Neuronal stem cell (in vitro differentiated cells): ENCODE measurements at regions not wholly inside any gene's neighbourhood (a gene's known extent, or its start where the extent isn't known, plus 50 kb on each side); places are given as distances from the start of the nearest gene placed in this dataset.
A peak's percentile ranks its signal among the peaks of the same experiment; 100 is the strongest.

Experiments used
- DNase-seq: peaks from one replicate; pipeline ENCODE4 v3.0.0-alpha.2; 2013; ENCODE audit warnings: low spot score
- H2AFZ ChIP-seq: one replicate; pipeline ENCODE4 v1.6.1; 2013; ENCODE audit warnings: mild to moderate bottlenecking, low read length, inconsistent platforms
- H2AK5ac ChIP-seq: 2 replicates; pipeline ENCODE4 v1.6.1; 2013; ENCODE audit warnings: low read depth, mild to moderate bottlenecking, inconsistent platforms, low read length, moderate library complexity, mixed read lengths
- H2BK120ac ChIP-seq: 2 replicates; pipeline ENCODE4 v1.6.1; 2013; ENCODE audit warnings: low read depth, mild to moderate bottlenecking, inconsistent platforms, low read length, moderate library complexity, mixed read lengths
- H2BK12ac ChIP-seq: one replicate; pipeline ENCODE4 v1.6.1; 2013; ENCODE audit warnings: low read length, inconsistent platforms
- H2BK15ac ChIP-seq: 2 replicates; pipeline ENCODE4 v1.6.1; 2013; ENCODE audit warnings: mild to moderate bottlenecking, low read length, inconsistent platforms, mixed read lengths
- H2BK5ac ChIP-seq: one replicate; pipeline ENCODE4 v1.6.1; 2013; ENCODE audit warnings: inconsistent platforms, mild to moderate bottlenecking, low read length, moderate library complexity
- H3K14ac ChIP-seq: one replicate; pipeline ENCODE4 v1.6.1; 2013; ENCODE audit warnings: low read length, inconsistent platforms
- H3K18ac ChIP-seq: 2 replicates; pipeline ENCODE4 v1.6.1; 2013; ENCODE audit warnings: low read length, inconsistent platforms
- H3K23ac ChIP-seq: 2 replicates; pipeline ENCODE4 v1.6.1; 2013; ENCODE audit warnings: low read depth, mild to moderate bottlenecking, mixed read lengths, low read length, inconsistent platforms; ENCODE audit not compliant: poor library complexity
- H3K27ac ChIP-seq: replicated peaks from 3 replicates; pipeline ENCODE4 v1.5.1; 2013; ENCODE audit warnings: low read length, inconsistent platforms
- H3K27me3 ChIP-seq, 3 experiments: 2 replicates each; pipeline ENCODE4 v1.6.1; 2013; ENCODE audit warnings: low read length in 3 of 3, mild to moderate bottlenecking in 2 of 3, inconsistent platforms in 1 of 3, low read depth in 1 of 3, mixed read lengths in 1 of 3, moderate library complexity in 1 of 3; ENCODE audit not compliant: control insufficient read depth in 3 of 3, insufficient read depth in 3 of 3
- H3K36me3 ChIP-seq, 2 donors: replicated peaks in 1 of 2; 2 replicates each; pipeline ENCODE4 v1.6.1; 2013; ENCODE audit warnings: low read length in 2 of 2; ENCODE audit not compliant: control insufficient read depth in 2 of 2, insufficient read depth in 2 of 2
- H3K4ac ChIP-seq: 2 replicates; pipeline ENCODE4 v1.6.1; 2013; ENCODE audit warnings: inconsistent platforms, mild to moderate bottlenecking, low read length, moderate library complexity
- H3K4me1 ChIP-seq, 2 donors: 1 replicate in 1 of 2; 2 replicates in 1 of 2; pipeline ENCODE4 v1.6.1; 2013; ENCODE audit warnings: low read length in 2 of 2, low read depth in 1 of 2; ENCODE audit not compliant: control insufficient read depth in 2 of 2, insufficient read depth in 1 of 2
- H3K4me2 ChIP-seq: one replicate; pipeline ENCODE4 v1.6.1; 2013; ENCODE audit warnings: mild to moderate bottlenecking, low read length, inconsistent platforms; ENCODE audit not compliant: insufficient read depth, poor library complexity, severe bottlenecking
- H3K4me3 ChIP-seq, 2 donors: 2 replicates each; pipeline ENCODE4 v1.5.1; 2013; ENCODE audit warnings: low read length in 2 of 2, mild to moderate bottlenecking in 2 of 2, inconsistent platforms in 1 of 2, moderate library complexity in 1 of 2
- H3K79me1 ChIP-seq: one replicate; pipeline ENCODE4 v1.6.1; 2013; ENCODE audit warnings: low read depth, mild to moderate bottlenecking, inconsistent platforms, low read length, moderate library complexity
- H3K9ac ChIP-seq: one replicate; pipeline ENCODE4 v1.6.1; 2013; ENCODE audit warnings: mild to moderate bottlenecking, low read depth, low read length, inconsistent platforms; ENCODE audit not compliant: poor library complexity
- H3K9me3 ChIP-seq, 2 donors: replicated peaks in 1 of 2; 2 replicates each; pipeline versions ENCODE3 to v1.6.1; 2013; ENCODE audit warnings: low read length in 2 of 2, mild to moderate bottlenecking in 2 of 2, inconsistent platforms in 1 of 2, low read depth in 1 of 2, mixed read lengths in 1 of 2, moderate library complexity in 1 of 2; ENCODE audit not compliant: control insufficient read depth in 2 of 2, insufficient read depth in 1 of 2
- H4K8ac ChIP-seq: one replicate; pipeline ENCODE4 v1.6.1; 2013; ENCODE audit warnings: low read depth, mild to moderate bottlenecking, inconsistent platforms, low read length, moderate library complexity
- H4K91ac ChIP-seq: one replicate; pipeline ENCODE4 v1.6.1; 2013; ENCODE audit warnings: low read length, low read depth, mild to moderate bottlenecking, inconsistent platforms; ENCODE audit not compliant: poor library complexity
- WGBS, 2 donors: extraction: QIAGEN DNeasy Blood & Tissue Kit; methylation state at CpG; one replicate each; pipeline ENCODE4 v1.1.7; 2013; ENCODE audit warnings: missing lambda C conversion rate in 2 of 2, mixed read lengths in 1 of 2; ENCODE audit not compliant: insufficient read length in 2 of 2, insufficient replicate concordance in 1 of 2; ENCODE audit errors: extremely low coverage in 2 of 2; 5-methylcytosine and 5-hydroxymethylcytosine counted together

- no peak overlapping the region for H2AK5ac ChIP-seq
- WGBS, 2 donors = no CpG with 5 or more reads among the region's 2 CpGs
- no peak overlapping the region for H4K8ac ChIP-seq
- H2AFZ ChIP-seq = peak overlapping the region; percentile 44
- H3K18ac ChIP-seq = no peak overlapping the region
- H3K79me1 ChIP-seq = no peaks in the 10 kb centered on the region
- H2BK15ac ChIP-seq = no peak overlapping the region
- no peaks in the 10 kb centered on the region for H3K4me1 ChIP-seq
- no peak overlapping the region for H3K4ac ChIP-seq
- no peaks in the 10 kb centered on the region for H3K27me3 ChIP-seq
- H3K36me3 ChIP-seq = no peaks in the 10 kb centered on the region
- no peak overlapping the region for H2BK120ac ChIP-seq
- H3K9me3 ChIP-seq = no peaks in the 10 kb centered on the region
- H3K4me3 ChIP-seq = no peak overlapping the region
- no peak overlapping the region for H3K4me2 ChIP-seq
- H2BK5ac ChIP-seq = no peak overlapping the region
- H4K91ac ChIP-seq = no peak overlapping the region
- DNase-seq = no peak
- H3K9ac ChIP-seq = no peak overlapping the region
- no peak overlapping the region for H3K23ac ChIP-seq
- no peak overlapping the region for H2BK12ac ChIP-seq
- H3K14ac ChIP-seq = no peak overlapping the region
- H3K27ac ChIP-seq = no peak overlapping the region
These were observed 209.7 kb upstream of the PARD3B start for GRCh38 chr2:204335451-204336058.

DNA sequence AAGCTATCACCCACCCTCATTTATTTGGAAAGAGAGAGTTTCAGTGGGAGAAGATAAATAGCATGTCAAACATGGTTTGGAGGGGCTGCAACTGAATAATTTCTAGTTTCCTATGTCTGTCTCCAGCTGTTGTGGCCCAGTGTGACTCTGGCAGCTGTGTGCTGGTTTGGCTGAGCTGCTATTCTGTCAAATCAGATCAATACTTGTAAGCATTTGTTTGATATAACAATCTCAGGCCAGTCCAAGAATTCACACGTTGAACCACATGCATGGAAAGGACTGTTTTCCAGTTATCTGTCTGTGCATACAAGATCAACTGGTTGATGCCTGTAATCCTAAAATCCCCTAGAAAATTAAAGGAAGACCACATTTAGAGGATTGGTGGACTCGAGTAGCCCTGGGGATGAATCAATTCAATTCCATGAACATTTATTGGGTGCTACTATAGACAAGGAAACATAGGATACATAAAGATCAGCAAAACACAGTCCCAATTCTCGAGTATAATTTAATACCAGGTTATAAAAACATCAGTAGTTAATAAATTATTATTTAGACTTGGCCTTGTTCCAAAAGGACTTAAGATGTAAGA lies 209.0 kb upstream of the PARD3B start:
- H3K4me3 ChIP-seq = no peak overlapping the region
- no peak overlapping the region for H2BK15ac ChIP-seq
- no peaks in the 10 kb centered on the region for H3K36me3 ChIP-seq
- H3K4me1 ChIP-seq = no peaks in the 10 kb centered on the region
- no peak overlapping the region for H3K4me2 ChIP-seq
- DNase-seq = no peak
- H3K27ac ChIP-seq = no peak overlapping the region
- H4K91ac ChIP-seq = no peak overlapping the region
- no peak overlapping the region for H2BK5ac ChIP-seq
- no peak overlapping the region for H3K9ac ChIP-seq
- H3K79me1 ChIP-seq = no peaks in the 10 kb centered on the region
- H4K8ac ChIP-seq = no peak overlapping the region
- H2BK12ac ChIP-seq = no peak overlapping the region
- no peak overlapping the region for H2AK5ac ChIP-seq
- no peak overlapping the region for H3K4ac ChIP-seq
- H3K27me3 ChIP-seq = no peaks in the 10 kb centered on the region
- no peak overlapping the region for H2AFZ ChIP-seq
- H3K18ac ChIP-seq = no peak overlapping the region
- H3K23ac ChIP-seq = no peak overlapping the region
- no peak overlapping the region for H3K14ac ChIP-seq
- no peak overlapping the region for H2BK120ac ChIP-seq
- no CpG with 5 or more reads among the region's 3 CpGs for WGBS, 2 donors
- H3K9me3 ChIP-seq = no peaks in the 10 kb centered on the region

DNA sequence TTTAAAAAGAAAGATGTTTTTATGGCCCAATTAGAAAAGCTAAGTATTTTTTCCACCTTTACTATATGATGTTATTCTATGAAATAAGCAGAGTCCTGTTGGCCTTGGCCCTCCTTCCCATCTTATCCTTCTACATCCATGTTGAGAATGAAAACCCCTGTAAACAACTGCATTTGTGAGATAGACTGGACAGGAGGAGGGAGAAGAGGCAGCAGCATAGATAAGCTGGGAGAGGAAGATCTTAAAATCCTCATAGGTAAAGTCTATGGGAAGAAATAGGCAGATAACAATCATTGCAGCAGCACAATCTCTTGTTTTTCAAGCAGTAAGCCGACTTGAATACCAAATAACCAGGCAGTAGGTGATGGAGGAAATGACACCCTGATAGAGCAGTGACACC lies 207.6 kb upstream of the PARD3B start:
- H4K91ac ChIP-seq = no peak overlapping the region
- H2BK5ac ChIP-seq = no peak overlapping the region
- no peak overlapping the region for H2AFZ ChIP-seq
- H2BK120ac ChIP-seq = no peak overlapping the region
- no peak overlapping the region for H2BK12ac ChIP-seq
- no peak overlapping the region for H3K14ac ChIP-seq
- H3K27me3 ChIP-seq = no peaks in the 10 kb centered on the region
- no peaks in the 10 kb centered on the region for H3K9me3 ChIP-seq
- no peak overlapping the region for H3K23ac ChIP-seq
- no peak overlapping the region for H3K4me3 ChIP-seq
- H4K8ac ChIP-seq = no peak overlapping the region
- no peaks in the 10 kb centered on the region for H3K36me3 ChIP-seq
- no peaks in the 10 kb centered on the region for H3K4me1 ChIP-seq
- H3K4ac ChIP-seq = no peak overlapping the region
- H2BK15ac ChIP-seq = no peak overlapping the region
- no peak overlapping the region for H2AK5ac ChIP-seq
- no CpG with 5 or more reads among the region's 1 CpG for WGBS, 2 donors
- H3K9ac ChIP-seq = no peak overlapping the region
- no peak overlapping the region for H3K18ac ChIP-seq
- no peaks in the 10 kb centered on the region for H3K79me1 ChIP-seq
- H3K4me2 ChIP-seq = no peak overlapping the region
- H3K27ac ChIP-seq = no peak overlapping the region
- DNase-seq = no peak

DNA sequence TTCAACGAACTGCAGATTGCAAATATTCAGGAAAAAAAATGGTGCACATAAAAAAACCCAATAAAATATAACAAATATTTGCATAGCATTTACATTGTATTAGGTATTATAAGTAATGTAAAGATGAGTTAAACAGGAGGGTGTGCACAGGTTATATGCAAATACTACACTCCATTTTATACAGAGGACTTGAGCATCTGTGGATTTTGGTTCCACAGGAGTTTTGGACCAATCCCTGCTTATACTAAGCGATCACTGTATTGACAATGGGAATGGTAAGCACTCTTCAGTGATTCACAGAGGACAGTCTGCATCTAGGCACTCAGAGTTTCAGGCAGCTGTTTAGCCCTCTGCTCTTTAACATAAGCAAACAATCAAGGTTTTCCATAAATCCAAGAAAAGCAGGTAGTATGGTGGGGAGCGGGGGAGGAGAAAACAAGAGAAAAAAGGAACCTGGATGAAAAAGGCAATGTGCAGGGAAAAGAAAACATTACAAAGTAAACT lies 206.0 kb upstream of the PARD3B start:
- Histone ChIP-seq H3K4me3 (no peak overlapping the region), H3K4me1 (no peaks in the 10 kb centered on the region), H2BK15ac (no peak overlapping the region), H3K27me3 (no peaks in the 10 kb centered on the region), H3K79me1 (no peaks in the 10 kb centered on the region), H3K36me3 (no peaks in the 10 kb centered on the region), H4K91ac (no peak overlapping the region), H4K8ac (no peak overlapping the region), H3K27ac (no peak overlapping the region), H3K14ac (no peak overlapping the region), H3K18ac (no peak overlapping the region), H2AK5ac (no peak overlapping the region), H3K9ac (no peak overlapping the region), H2AFZ (no peak overlapping the region), H3K4ac (no peak overlapping the region), H2BK120ac (no peak overlapping the region), H3K9me3 (no peaks in the 10 kb centered on the region), H3K23ac (no peak overlapping the region), H3K4me2 (no peak overlapping the region), H2BK12ac (no peak overlapping the region), H2BK5ac (no peak overlapping the region)
- DNase-seq = no peak
- no CpG with 5 or more reads among the region's 3 CpGs for WGBS, 2 donors
